ENCODE measurements at regions not wholly inside any gene's neighbourhood (a gene's known extent, or its start where the extent isn't known, plus 50 kb on each side); places are given as distances from the start of the nearest gene placed in this dataset.
"Not testable (repeated sequence)": the region's sequence is repeated elsewhere in the genome, so short reads cannot be mapped to it uniquely, and the experiment has no call there.

DNA sequence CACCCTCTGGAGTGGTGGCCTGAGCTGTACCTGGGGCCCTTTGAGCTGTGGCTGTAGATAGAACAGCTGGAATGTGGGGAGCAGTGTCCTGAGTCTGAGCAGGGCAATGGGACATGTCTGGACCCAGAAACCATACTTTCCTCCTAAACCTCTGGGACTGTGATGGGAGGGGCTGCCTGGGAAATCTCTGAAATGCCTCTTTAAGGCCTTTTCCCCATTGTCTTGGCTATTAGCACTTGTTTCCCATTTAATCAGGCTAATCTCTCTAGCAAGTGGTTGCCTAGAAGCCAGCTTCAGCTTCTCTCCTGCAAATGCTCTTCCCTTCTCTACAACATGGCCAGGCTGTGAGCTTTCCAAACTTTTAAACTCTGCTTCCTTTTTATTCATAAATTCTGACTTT lies 58.5 kb upstream of the SPATA16 start:
- ChIA-PET RAD21 (ENCODE audit: low non-redundant PET in 1 of 2, low total read pairs in 2 of 2, uncharacterized antibody in 2 of 2, unreplicated experiment in 2 of 2) (no interaction called here), CTCF (no interaction called here), POLR2A (no interaction called here)
- H3K4me2 ChIP-seq (ENCODE audit: low read length) = no peak overlapping the region
- no peak overlapping the region for H3K27ac ChIP-seq (ENCODE audit: low read depth, low read length)
- no peaks in the 10 kb centered on the region for H4K20me1 ChIP-seq (ENCODE audit: insufficient read depth)
- TF ChIP-seq JUND (IDR thresholded peaks at IDR 0.05) = no peak
- TF ChIP-seq, protein P1, sequence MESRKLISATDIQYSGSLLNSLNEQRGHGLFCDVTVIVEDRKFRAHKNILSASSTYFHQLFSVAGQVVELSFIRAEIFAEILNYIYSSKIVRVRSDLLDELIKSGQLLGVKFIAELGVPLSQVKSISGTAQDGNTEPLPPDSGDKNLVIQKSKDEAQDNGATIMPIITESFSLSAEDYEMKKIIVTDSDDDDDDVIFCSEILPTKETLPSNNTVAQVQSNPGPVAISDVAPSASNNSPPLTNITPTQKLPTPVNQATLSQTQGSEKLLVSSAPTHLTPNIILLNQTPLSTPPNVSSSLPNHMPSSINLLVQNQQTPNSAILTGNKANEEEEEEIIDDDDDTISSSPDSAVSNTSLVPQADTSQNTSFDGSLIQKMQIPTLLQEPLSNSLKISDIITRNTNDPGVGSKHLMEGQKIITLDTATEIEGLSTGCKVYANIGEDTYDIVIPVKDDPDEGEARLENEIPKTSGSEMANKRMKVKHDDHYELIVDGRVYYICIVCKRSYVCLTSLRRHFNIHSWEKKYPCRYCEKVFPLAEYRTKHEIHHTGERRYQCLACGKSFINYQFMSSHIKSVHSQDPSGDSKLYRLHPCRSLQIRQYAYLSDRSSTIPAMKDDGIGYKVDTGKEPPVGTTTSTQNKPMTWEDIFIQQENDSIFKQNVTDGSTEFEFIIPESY (IDR thresholded peaks at IDR 0.05; ENCODE audit: extremely low read depth, insufficient replicate concordance, low read length) = no peak
- no peak for TF ChIP-seq FOSL1 (IDR thresholded peaks at IDR 0.05; ENCODE audit: low read depth)
- no peak for TF ChIP-seq ELF1 (IDR thresholded peaks at IDR 0.05; ENCODE audit: borderline replicate concordance, low read depth)
- intact Hi-C loops (cut with micrococcal nuclease) = no loop called here
- H3K4me1 ChIP-seq (ENCODE audit: control insufficient read depth in 1 of 2, insufficient read depth in 2 of 2, low read length in 2 of 2) = no peaks in the 10 kb centered on the region
- H3K4me3 ChIP-seq (replicated peaks in 1 of 2; ENCODE audit: low read depth in 1 of 2, low read length in 2 of 2) = no peak overlapping the region
- DNase-seq (ENCODE audit: low read depth, low spot score) = no peak
- no peaks in the 10 kb centered on the region for H3K36me3 ChIP-seq (ENCODE audit: control insufficient read depth in 1 of 2, insufficient read depth in 2 of 2, low read length in 2 of 2)
- ATAC-seq = no peak
- H3K9me2 ChIP-seq (ENCODE audit: insufficient read depth) = no peaks in the 10 kb centered on the region
- H3K9me3 ChIP-seq (ENCODE audit: control insufficient read depth in 1 of 2, insufficient read depth in 1 of 2, low read depth in 1 of 2, low read length in 2 of 2) = no peaks in the 10 kb centered on the region
- no TSS peak for BruUV-seq (replicated peaks)
- H2AFZ ChIP-seq (ENCODE audit: low read depth, low read length, poor library complexity, severe bottlenecking) = no peak overlapping the region
- H3K79me2 ChIP-seq (ENCODE audit: insufficient read depth, low read length) = no peaks in the 10 kb centered on the region
- H3K27me3 ChIP-seq (ENCODE audit: insufficient read depth, low read length) = no peaks in the 10 kb centered on the region
- no peak overlapping the region for H3K9ac ChIP-seq (ENCODE audit: low read length)

DNA sequence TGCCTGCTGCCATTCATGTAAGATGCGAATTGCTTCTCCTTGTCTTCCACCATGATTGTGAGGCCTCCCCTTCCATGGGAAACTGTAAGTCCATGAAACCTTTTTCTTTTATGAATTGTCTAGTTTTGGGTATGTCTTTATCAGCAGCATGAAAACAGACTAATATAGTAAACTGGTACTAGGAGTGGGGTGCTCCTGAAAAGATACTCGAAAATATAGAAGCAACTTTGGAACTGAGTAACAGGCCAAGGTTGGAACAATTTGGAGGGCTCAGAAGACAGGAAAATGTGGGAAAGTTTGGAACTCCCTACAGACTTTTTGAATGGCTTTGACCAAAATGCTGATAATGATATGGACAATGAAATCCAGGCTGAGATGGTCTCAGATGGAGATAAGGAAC lies 53.8 kb upstream of the SPATA16 start:
- H3K27ac ChIP-seq (ENCODE audit: low read depth, low read length); POLR2A ChIA-PET: not testable (repeated sequence)

More for the DNA sequence above, 53.8 kb upstream of the SPATA16 start:
- H3K4me1 ChIP-seq (ENCODE audit: control insufficient read depth in 1 of 2, insufficient read depth in 2 of 2, low read length in 2 of 2); H3K4me3 ChIP-seq (replicated peaks in 1 of 2; ENCODE audit: low read depth in 1 of 2, low read length in 2 of 2); H3K4me2 ChIP-seq (ENCODE audit: low read length); H3K79me2 ChIP-seq (ENCODE audit: insufficient read depth, low read length); CTCF ChIA-PET; H4K20me1 ChIP-seq (ENCODE audit: insufficient read depth); H2AFZ ChIP-seq (ENCODE audit: low read depth, low read length, poor library complexity, severe bottlenecking); H3K9me3 ChIP-seq (ENCODE audit: control insufficient read depth in 1 of 2, insufficient read depth in 1 of 2, low read depth in 1 of 2, low read length in 2 of 2); BruUV-seq (replicated peaks); H3K9me2 ChIP-seq (ENCODE audit: insufficient read depth); H3K27me3 ChIP-seq (ENCODE audit: insufficient read depth, low read length); DNase-seq (ENCODE audit: low read depth, low spot score); ATAC-seq; H3K36me3 ChIP-seq (ENCODE audit: control insufficient read depth in 1 of 2, insufficient read depth in 2 of 2, low read length in 2 of 2); intact Hi-C loops (cut with micrococcal nuclease); RAD21 ChIA-PET (ENCODE audit: low non-redundant PET in 1 of 2, low total read pairs in 2 of 2, uncharacterized antibody in 2 of 2, unreplicated experiment in 2 of 2); H3K9ac ChIP-seq (ENCODE audit: low read length): not testable (repeated sequence)
